Upper lobe of left lung (tissue), 6 donors: ENCODE measurements at regions not wholly inside any gene's neighbourhood (a gene's known extent, or its start where the extent isn't known, plus 50 kb on each side); places are given as distances from the start of the nearest gene placed in this dataset.
"Not testable (repeated sequence)": the region's sequence is repeated elsewhere in the genome, so short reads cannot be mapped to it uniquely, and the experiment has no call there.

Experiments used
- ATAC-seq, 2 donors: fragments of 200-7000 bp; cut with Tn5 transposase; one replicate each; pipeline ENCODE4 v1.9.1; 2022; ENCODE audit warnings: mild to moderate bottlenecking in 2 of 2, moderate library complexity in 2 of 2; ENCODE audit not compliant: low FRiP score in 2 of 2
- DNase-seq, 2 donors: peaks; one replicate each; pipeline ENCODE4 v3.0.0-alpha.2; 2019 to 2020
- H3K27ac ChIP-seq, 4 donors: fragments of 200-600 bp; sonication (generic); one replicate each; pipeline ENCODE4 v1.5.1; 2016 to 2019
- H3K27me3 ChIP-seq, 4 donors: fragments of 200-600 bp; sonication (generic); one replicate each; pipeline ENCODE4 v1.5.1; 2017 to 2019
- H3K36me3 ChIP-seq, 4 donors: fragments of 200-600 bp; sonication (generic); one replicate each; pipeline ENCODE4 v1.5.1; 2016 to 2019
- H3K4me1 ChIP-seq, 4 donors: fragments of 200-600 bp; sonication (generic); one replicate each; pipeline ENCODE4 v1.5.1; 2018 to 2019
- H3K4me3 ChIP-seq, 4 donors: fragments of 200-600 bp; sonication (generic); one replicate each; pipeline ENCODE4 v1.5.1; 2017 to 2019; ENCODE audit warnings: mild to moderate bottlenecking in 2 of 4, moderate library complexity in 1 of 4
- H3K9me3 ChIP-seq, 4 donors: fragments of 200-600 bp; sonication (generic); one replicate each; pipeline ENCODE4 v1.5.1; 2018 to 2019
- CTCF ChIP-seq, 6 experiments: fragments of 450-650 bp in 4 of 6; fragments of 200-600 bp in 2 of 6; sonication (generic) in 2 of 6; IDR thresholded peaks; one replicate each; pipeline ENCODE4 v1.5.1; 2016 to 2019; ENCODE audit warnings: antibody characterized with exemption in 6 of 6
- EP300 ChIP-seq, 4 donors: sonication (generic); formaldehyde crosslinking; IDR thresholded peaks; one replicate each; pipeline ENCODE4 v1.5.1; 2017; ENCODE audit warnings: antibody characterized with exemption in 4 of 4, control low read depth in 2 of 4
- POLR2A ChIP-seq, 4 donors: fragments of 450-650 bp; IDR thresholded peaks; one replicate each; pipeline ENCODE4 v1.5.1; 2016 to 2017; ENCODE audit warnings: antibody characterized with exemption in 4 of 4, mild to moderate bottlenecking in 2 of 4
- POLR2AphosphoS5 ChIP-seq, 2 donors: sonication (generic); formaldehyde crosslinking; IDR thresholded peaks; one replicate each; pipeline ENCODE4 v1.5.1; 2017; ENCODE audit warnings: antibody characterized with exemption in 2 of 2
- WGBS, 2 donors: methylation state at CpG; one replicate each; pipeline ENCODE4 v1.1.5; 2017 to 2018; 5-methylcytosine and 5-hydroxymethylcytosine counted together
- donor health status: DM: no; HTN: no; CAD: no; lungs with moderate emphysema.
- donor health status: DM: no; HTN: yes; CAD: no; lungs with severe emphysema.

DNA sequence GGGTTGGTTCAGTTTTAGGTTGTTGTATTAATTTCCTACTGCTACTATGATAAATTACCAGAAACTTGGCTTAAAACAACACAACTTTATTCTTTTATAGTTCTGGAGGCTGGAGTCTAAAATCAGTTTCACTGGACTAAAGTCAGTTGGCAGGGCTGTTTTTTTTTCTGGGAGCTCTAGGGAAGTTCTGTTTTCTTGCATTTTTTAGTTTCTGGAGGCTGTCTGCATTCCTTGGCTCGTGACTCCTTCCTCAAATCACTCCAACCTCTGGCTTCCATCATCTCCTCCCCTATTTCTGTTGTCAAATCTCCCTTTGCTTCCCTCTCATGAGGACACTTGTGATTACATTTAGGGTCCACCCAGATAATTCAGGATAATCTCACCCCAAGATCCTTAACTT lies 51.3 kb upstream of the SUB1 start:
- Histone ChIP-seq H3K36me3 (no peaks in the 10 kb centered on the region), H3K4me3 (no peak overlapping the region), H3K9me3 (no peaks in the 10 kb centered on the region), H3K27me3 (no peaks in the 10 kb centered on the region), H3K27ac (no peak overlapping the region), H3K4me1 (peaks cover 0 to 7% (median 3%) of the 10 kb centered on the region in 4 donors)
- peak in 1 of 2 donors; percentile 66 for ATAC-seq
- TF ChIP-seq CTCF (IDR thresholded peaks at IDR 0.05): no peak
- TF ChIP-seq POLR2AphosphoS5 (IDR thresholded peaks at IDR 0.05): no peak
- no peak for DNase-seq
- 43 to 54% methylated on average over 1 of the region's 1 CpG for WGBS, 2 donors

DNA sequence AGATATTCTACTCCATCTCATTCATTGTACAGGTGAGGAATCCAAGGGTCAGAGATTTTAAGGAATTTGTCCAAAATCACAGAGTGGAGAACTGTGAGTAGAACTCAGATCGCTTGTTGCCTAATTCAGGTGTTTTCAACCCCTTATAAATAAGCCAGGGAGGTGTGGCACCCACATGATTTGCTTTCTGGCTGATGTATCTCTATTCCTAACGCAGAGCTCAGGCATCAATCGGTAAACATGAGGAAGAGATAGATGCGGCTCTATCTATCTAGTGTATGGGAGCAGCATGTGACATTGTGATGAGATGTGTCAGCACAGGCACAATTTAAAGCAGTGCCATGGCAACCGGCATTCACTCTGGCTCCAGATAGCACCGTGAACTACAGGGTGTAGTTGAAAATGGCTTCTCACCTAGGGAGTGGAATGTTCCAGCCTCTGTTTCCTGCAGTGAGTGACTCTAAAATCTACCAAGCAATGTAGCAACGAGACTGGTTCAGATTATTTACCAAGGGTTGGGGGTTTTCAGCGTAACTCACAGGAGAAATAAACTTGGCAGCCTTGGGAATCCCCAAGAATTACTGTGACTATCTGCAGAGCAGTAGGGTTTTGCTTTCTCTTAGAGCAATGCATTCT lies 53.4 kb upstream of the SUB1 start:
- peaks cover 0 to 7% (median 2%) of the 10 kb centered on the region in 4 donors for H3K4me1 ChIP-seq
- H3K27me3 ChIP-seq: no peaks in the 10 kb centered on the region
- no peak overlapping the region for H3K4me3 ChIP-seq
- H3K9me3 ChIP-seq: no peaks in the 10 kb centered on the region
- no peak for ATAC-seq
- DNase-seq: no peak
- TF ChIP-seq POLR2A (IDR thresholded peaks at IDR 0.05): no peak
- no peak for TF ChIP-seq POLR2AphosphoS5 (IDR thresholded peaks at IDR 0.05)
- no peak for TF ChIP-seq CTCF (IDR thresholded peaks at IDR 0.05)
- no peak for TF ChIP-seq EP300 (IDR thresholded peaks at IDR 0.05)
- whole genome bisulfite sequencing, 2 donors: 55% methylated on average over 8 of the region's 8 CpGs
- no peaks in the 10 kb centered on the region for H3K36me3 ChIP-seq
- H3K27ac ChIP-seq: no peak overlapping the region

DNA sequence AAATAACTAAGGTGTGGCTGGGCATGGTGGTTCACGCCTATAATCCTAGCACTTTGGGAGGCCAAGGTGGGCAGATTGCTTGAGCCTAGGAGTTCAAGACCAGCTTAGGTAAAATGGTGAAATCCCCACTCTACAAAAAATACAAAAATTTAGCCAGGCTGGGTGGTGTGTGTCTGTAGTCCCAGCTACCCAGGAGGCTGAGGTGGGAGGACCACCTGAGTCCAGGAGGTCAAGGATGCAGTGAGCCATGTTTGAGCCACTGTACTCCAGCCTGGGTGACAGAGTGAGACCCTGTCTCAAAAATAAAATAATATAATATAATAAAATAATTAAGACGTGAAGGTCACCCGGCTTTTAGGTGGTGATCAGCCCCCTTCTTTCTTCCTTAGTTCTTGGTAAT lies 58.0 kb upstream of the SUB1 start:
- not testable (repeated sequence) for DNase-seq, H3K27ac ChIP-seq, H3K4me1 ChIP-seq, H3K9me3 ChIP-seq, H3K4me3 ChIP-seq, H3K27me3 ChIP-seq, ATAC-seq, H3K36me3 ChIP-seq
- WGBS, 2 donors: 96 to 98% methylated on average over 3 of the region's 3 CpGs

GRCh38 chr5:32526810-32527209 lies 58.5 kb upstream of the SUB1 start:
- Histone ChIP-seq H3K4me3 (no peak overlapping the region), H3K27me3 (no peaks in the 10 kb centered on the region), H3K36me3 (no peaks in the 10 kb centered on the region), H3K9me3 (no peaks in the 10 kb centered on the region), H3K4me1 (peaks cover 0 to 7% (median 2%) of the 10 kb centered on the region in 4 donors), H3K27ac (no peak overlapping the region)
- WGBS, 2 donors: 20 to 29% methylated on average over 1 of the region's 1 CpG
- ATAC-seq (no peak), DNase-seq (no peak)
- no peak for TF ChIP-seq POLR2AphosphoS5 (IDR thresholded peaks at IDR 0.05)
- no peak for TF ChIP-seq CTCF (IDR thresholded peaks at IDR 0.05)
- no peak for TF ChIP-seq EP300 (IDR thresholded peaks at IDR 0.05)
- no peak for TF ChIP-seq POLR2A (IDR thresholded peaks at IDR 0.05)

DNA sequence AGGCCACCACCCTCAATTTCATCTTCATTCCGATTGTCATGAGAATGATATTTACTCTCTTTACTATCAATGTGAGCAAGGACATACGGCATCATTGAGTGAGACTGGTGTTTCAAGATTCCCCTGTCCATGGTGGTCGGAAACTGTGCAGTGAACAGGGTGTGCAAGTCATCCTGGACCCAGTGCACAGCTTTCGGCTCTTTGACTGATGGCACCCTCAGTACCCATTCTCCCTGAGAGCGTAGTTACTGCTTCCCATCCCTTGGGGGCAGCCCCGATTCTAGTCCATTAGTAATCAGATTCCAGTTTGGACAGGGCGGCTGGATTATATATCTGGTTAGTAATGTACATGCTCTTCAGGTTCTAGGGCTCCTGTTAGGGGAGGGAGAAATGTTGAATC lies 61.7 kb upstream of the SUB1 start:
- Histone ChIP-seq H3K4me3 (no peak overlapping the region), H3K9me3 (no peaks in the 10 kb centered on the region), H3K27ac (no peak overlapping the region), H3K36me3 (no peaks in the 10 kb centered on the region), H3K27me3 (no peaks in the 10 kb centered on the region), H3K4me1 (peaks cover 0 to 8% (median 0%) of the 10 kb centered on the region in 4 donors)
- no peak for DNase-seq
- TF ChIP-seq POLR2A (IDR thresholded peaks at IDR 0.05) (no peak), POLR2AphosphoS5 (IDR thresholded peaks at IDR 0.05) (no peak), EP300 (IDR thresholded peaks at IDR 0.05) (no peak), CTCF (IDR thresholded peaks at IDR 0.05) (no peak)
- ATAC-seq: no peak
- 89 to 90% methylated on average over 7 of the region's 7 CpGs for WGBS, 2 donors
